SK-N-SH (cell line): ENCODE measurements at regions not wholly inside any gene's neighbourhood (a gene's known extent, or its start where the extent isn't known, plus 50 kb on each side); places are given as distances from the start of the nearest gene placed in this dataset.

Experiments used
- CTCF ChIA-PET: fragments of 300-600, 350-600 bp; formaldehyde crosslinking; extraction: SDS; loops from one replicate; lab custom pipeline; 2021; lab: Yijun Ruan, JAX
- POLR2A ChIA-PET: fragments of 350-600 bp; sonication (Branson Sonifier 250); formaldehyde crosslinking; extraction: SDS; loops from one replicate; lab custom pipeline; 2020; ENCODE audit warnings: antibody characterized with exemption, inconsistent platforms; lab: Yijun Ruan, JAX
- DNase-seq: peaks from one replicate; pipeline ENCODE4 v3.0.0; 2012
- H2AFZ ChIP-seq: fragments of 200-600 bp; sonication (generic); 2 replicates; pipeline ENCODE4 v1.8.1; 2016; ENCODE audit warnings: antibody characterized with exemption, mild to moderate bottlenecking, low read depth
- H3F3A ChIP-seq: fragments of 200-600 bp; sonication (generic); replicated peaks from 2 replicates; pipeline ENCODE3; 2016; ENCODE audit warnings: antibody characterized with exemption, mild to moderate bottlenecking; ENCODE audit not compliant: insufficient read depth
- H3K27ac ChIP-seq, 2 experiments: fragments of 200-500 bp in 1 of 2; fragments of 200-600 bp in 1 of 2; sonication (Bioruptor generic) in 1 of 2; sonication (generic), shearing (Covaris generic) in 1 of 2; 2 replicates each; pipeline versions ENCODE4 v1.5.1 to v1.6.1; 2014 to 2016; ENCODE audit warnings: low read depth in 2 of 2, inconsistent platforms in 1 of 2, low read length in 1 of 2, mild to moderate bottlenecking in 1 of 2, mixed read lengths in 1 of 2
- H3K27me3 ChIP-seq: fragments of 200-600 bp; sonication (generic), shearing (Covaris generic); 2 replicates; pipeline ENCODE4 v1.6.1; 2016; ENCODE audit warnings: mixed run types; ENCODE audit not compliant: insufficient read depth
- H3K36me3 ChIP-seq, 2 experiments: fragments of 200-500 bp in 1 of 2; fragments of 200-600 bp in 1 of 2; sonication (Bioruptor generic) in 1 of 2; sonication (generic) in 1 of 2; replicated peaks in 1 of 2; 2 replicates each; pipeline versions ENCODE3 to v1.5.1; 2014 to 2016; ENCODE audit warnings: low read length in 1 of 2, mild to moderate bottlenecking in 1 of 2; ENCODE audit not compliant: insufficient read depth in 2 of 2, control insufficient read depth in 1 of 2
- H3K4me1 ChIP-seq, 2 experiments: fragments of 200-500 bp in 1 of 2; fragments of 200-600 bp in 1 of 2; sonication (Bioruptor generic) in 1 of 2; sonication (generic), shearing (Covaris generic) in 1 of 2; 2 replicates each; pipeline versions ENCODE4 v1.5.1 to v1.6.1; 2014 to 2016; ENCODE audit warnings: low read depth in 1 of 2, low read length in 1 of 2, mixed run types in 1 of 2; ENCODE audit not compliant: insufficient read depth in 2 of 2, control insufficient read depth in 1 of 2
- H3K4me2 ChIP-seq: fragments of 200-600 bp; sonication (generic), shearing (Covaris generic); 2 replicates; pipeline ENCODE4 v1.6.1; 2017; ENCODE audit warnings: mixed run types
- H3K4me3 ChIP-seq, 2 experiments: fragments of 200-500 bp in 1 of 2; fragments of 200-600 bp in 1 of 2; sonication (Bioruptor generic) in 1 of 2; sonication (generic), shearing (Covaris generic) in 1 of 2; 2 replicates each; pipeline versions ENCODE4 v1.5.1 to v1.8.1; 2014 to 2016; ENCODE audit warnings: low read depth in 2 of 2, inconsistent platforms in 1 of 2, low read length in 1 of 2, mild to moderate bottlenecking in 1 of 2, mixed read lengths in 1 of 2, moderate library complexity in 1 of 2
- H3K79me2 ChIP-seq: fragments of 200-600 bp; sonication (generic); 2 replicates; pipeline ENCODE4 v1.8.1; 2017; ENCODE audit warnings: mild to moderate bottlenecking; ENCODE audit not compliant: insufficient read depth
- H3K9ac ChIP-seq: fragments of 200-600 bp; sonication (generic); 2 replicates; pipeline ENCODE4 v1.6.1; 2017; ENCODE audit warnings: mixed run types
- H3K9me2 ChIP-seq: fragments of 200-600 bp; sonication (generic); 2 replicates; pipeline ENCODE4 v1.6.1; 2017; ENCODE audit warnings: mixed run types
- H3K9me3 ChIP-seq: fragments of 200-600 bp; sonication (generic); 2 replicates; pipeline ENCODE4 v1.6.1; 2017; ENCODE audit warnings: mixed run types, mild to moderate bottlenecking, moderate library complexity
- H4K20me1 ChIP-seq: fragments of 200-600 bp; sonication (generic); 2 replicates; pipeline ENCODE4 v1.6.1; 2017; ENCODE audit warnings: mild to moderate bottlenecking, mixed run types; ENCODE audit not compliant: insufficient read depth
- CHD2 ChIP-seq: fragments of 150-350 bp; IDR thresholded peaks from 2 replicates; pipeline ENCODE4 v1.6.1; 2018; ENCODE audit warnings: low read length; ENCODE audit not compliant: partially characterized antibody
- EZH2phosphoT487 ChIP-seq: fragments of 200-600 bp; sonication (generic); IDR thresholded peaks from 2 replicates; pipeline ENCODE4 v1.6.1; 2017; ENCODE audit warnings: low read depth, mixed run types, mild to moderate bottlenecking, antibody characterized with exemption, moderate library complexity, borderline replicate concordance
- FOXJ3 ChIP-seq: sonication (generic); formaldehyde crosslinking; IDR thresholded peaks from 2 replicates; pipeline ENCODE4 v1.5.1; 2020; ENCODE audit warnings: mild to moderate bottlenecking, missing genetic modification reagents
- FOXM1 ChIP-seq: IDR thresholded peaks from 2 replicates; pipeline ENCODE4 v1.4.0; 2012; ENCODE audit warnings: low read depth, mild to moderate bottlenecking
- GABPA ChIP-seq: IDR thresholded peaks from 2 replicates; pipeline ENCODE4 v1.4.0; 2012; ENCODE audit warnings: low read depth, mild to moderate bottlenecking
- JUND ChIP-seq: IDR thresholded peaks from 2 replicates; pipeline ENCODE4 v1.4.0; 2012
- MEF2A ChIP-seq: IDR thresholded peaks from 2 replicates; pipeline ENCODE4 v1.4.0; 2012; ENCODE audit warnings: low read depth, borderline replicate concordance
- NFIC ChIP-seq: IDR thresholded peaks from 2 replicates; pipeline ENCODE4 v1.4.0; 2012; ENCODE audit warnings: borderline replicate concordance
- RAD21 ChIP-seq: IDR thresholded peaks from 2 replicates; pipeline ENCODE4 v1.6.1; 2012; ENCODE audit warnings: mild to moderate bottlenecking, low read length
- RFX5 ChIP-seq: IDR thresholded peaks from 2 replicates; pipeline ENCODE4 v1.6.1; 2012; ENCODE audit warnings: mild to moderate bottlenecking, improper control_type of control experiment, low read length
- SIN3A ChIP-seq: IDR thresholded peaks from 2 replicates; pipeline ENCODE4 v1.6.1; 2012; ENCODE audit warnings: low read depth, mild to moderate bottlenecking, low read length, moderate library complexity, borderline replicate concordance
- SMC3 ChIP-seq: IDR thresholded peaks from 2 replicates; pipeline ENCODE4 v1.6.1; 2012; ENCODE audit warnings: low read depth, low read length, improper control_type of control experiment
- TAF1 ChIP-seq: IDR thresholded peaks from 2 replicates; pipeline ENCODE4 v1.6.1; 2012; ENCODE audit warnings: low read depth, mild to moderate bottlenecking, low read length, moderate library complexity, borderline replicate concordance
- TCF12 ChIP-seq: IDR thresholded peaks from 2 replicates; pipeline ENCODE4 v1.4.0; 2012
- YY1 ChIP-seq: IDR thresholded peaks from 2 replicates; pipeline ENCODE4 v1.4.0; 2012; ENCODE audit warnings: low read depth, mild to moderate bottlenecking
- WGBS: methylation state at CpG from one replicate; pipeline ENCODE4 v1.1.6; 2017; ENCODE audit warnings: low lambda C conversion rate; 5-methylcytosine and 5-hydroxymethylcytosine counted together
- TF ChIP-seq, protein P1 (sequence below): fragments of 200-600 bp; sonication (generic); IDR thresholded peaks from 2 replicates; pipeline ENCODE4 v1.6.1; 2017; ENCODE audit warnings: antibody characterized with exemption, mild to moderate bottlenecking, moderate library complexity
- TF ChIP-seq, protein P2 (sequence below): IDR thresholded peaks from 2 replicates; pipeline ENCODE4; 2012
- TF ChIP-seq, protein P3 (sequence below): fragments of 150-350 bp; IDR thresholded peaks from 2 replicates; pipeline ENCODE4 v1.6.1; 2017; ENCODE audit warnings: antibody characterized with exemption, low read length, low read depth, borderline replicate concordance
- TF ChIP-seq, protein P4 (sequence below): IDR thresholded peaks from 2 replicates; pipeline ENCODE4 v1.4.0; 2012; ENCODE audit warnings: low read depth

DNA sequence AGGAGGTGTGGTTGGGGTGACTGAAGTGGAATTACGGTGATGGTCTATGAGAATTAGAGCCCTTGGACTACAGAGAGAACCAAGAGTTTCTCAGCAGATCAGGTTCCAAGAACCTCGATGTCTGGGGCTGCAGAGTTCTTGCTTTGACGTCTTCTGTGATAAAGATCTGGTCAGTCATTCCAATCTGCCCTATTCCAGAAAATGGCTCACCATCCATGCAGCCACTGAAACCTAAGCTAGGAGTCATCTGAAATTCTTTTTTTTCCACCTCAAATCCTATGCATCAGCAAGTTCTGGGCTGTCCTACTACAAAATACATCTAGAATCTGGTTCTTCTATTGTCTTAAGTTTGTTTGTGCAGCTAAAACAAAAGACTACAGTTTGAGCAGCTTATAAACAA lies 254.4 kb upstream of the PGRMC2 start (continued):
- TF ChIP-seq CHD2 (no peak), SIN3A (no peak), RAD21 (no peak), YY1 (no peak), GABPA (no peak), MEF2A (no peak), TAF1 (no peak), RFX5 (no peak), JUND (0 out of 2 replicates have a peak, but pooled peaks have one; percentile 5), NFIC (peak; percentile 11; the same call in 1 of the 2 replicates), FOXM1 (no peak)
- TF ChIP-seq, protein P1, sequence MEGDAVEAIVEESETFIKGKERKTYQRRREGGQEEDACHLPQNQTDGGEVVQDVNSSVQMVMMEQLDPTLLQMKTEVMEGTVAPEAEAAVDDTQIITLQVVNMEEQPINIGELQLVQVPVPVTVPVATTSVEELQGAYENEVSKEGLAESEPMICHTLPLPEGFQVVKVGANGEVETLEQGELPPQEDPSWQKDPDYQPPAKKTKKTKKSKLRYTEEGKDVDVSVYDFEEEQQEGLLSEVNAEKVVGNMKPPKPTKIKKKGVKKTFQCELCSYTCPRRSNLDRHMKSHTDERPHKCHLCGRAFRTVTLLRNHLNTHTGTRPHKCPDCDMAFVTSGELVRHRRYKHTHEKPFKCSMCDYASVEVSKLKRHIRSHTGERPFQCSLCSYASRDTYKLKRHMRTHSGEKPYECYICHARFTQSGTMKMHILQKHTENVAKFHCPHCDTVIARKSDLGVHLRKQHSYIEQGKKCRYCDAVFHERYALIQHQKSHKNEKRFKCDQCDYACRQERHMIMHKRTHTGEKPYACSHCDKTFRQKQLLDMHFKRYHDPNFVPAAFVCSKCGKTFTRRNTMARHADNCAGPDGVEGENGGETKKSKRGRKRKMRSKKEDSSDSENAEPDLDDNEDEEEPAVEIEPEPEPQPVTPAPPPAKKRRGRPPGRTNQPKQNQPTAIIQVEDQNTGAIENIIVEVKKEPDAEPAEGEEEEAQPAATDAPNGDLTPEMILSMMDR, result no peak
- TF ChIP-seq, protein P2, sequence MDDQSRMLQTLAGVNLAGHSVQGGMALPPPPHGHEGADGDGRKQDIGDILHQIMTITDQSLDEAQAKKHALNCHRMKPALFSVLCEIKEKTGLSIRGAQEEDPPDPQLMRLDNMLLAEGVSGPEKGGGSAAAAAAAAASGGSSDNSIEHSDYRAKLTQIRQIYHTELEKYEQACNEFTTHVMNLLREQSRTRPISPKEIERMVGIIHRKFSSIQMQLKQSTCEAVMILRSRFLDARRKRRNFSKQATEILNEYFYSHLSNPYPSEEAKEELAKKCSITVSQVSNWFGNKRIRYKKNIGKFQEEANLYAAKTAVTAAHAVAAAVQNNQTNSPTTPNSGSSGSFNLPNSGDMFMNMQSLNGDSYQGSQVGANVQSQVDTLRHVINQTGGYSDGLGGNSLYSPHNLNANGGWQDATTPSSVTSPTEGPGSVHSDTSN, result peak; percentile 25; the same call in 1 of the 2 replicates
- TF ChIP-seq, protein P3, sequence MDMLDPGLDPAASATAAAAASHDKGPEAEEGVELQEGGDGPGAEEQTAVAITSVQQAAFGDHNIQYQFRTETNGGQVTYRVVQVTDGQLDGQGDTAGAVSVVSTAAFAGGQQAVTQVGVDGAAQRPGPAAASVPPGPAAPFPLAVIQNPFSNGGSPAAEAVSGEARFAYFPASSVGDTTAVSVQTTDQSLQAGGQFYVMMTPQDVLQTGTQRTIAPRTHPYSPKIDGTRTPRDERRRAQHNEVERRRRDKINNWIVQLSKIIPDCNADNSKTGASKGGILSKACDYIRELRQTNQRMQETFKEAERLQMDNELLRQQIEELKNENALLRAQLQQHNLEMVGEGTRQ, result no peak
- TF ChIP-seq, protein P4, sequence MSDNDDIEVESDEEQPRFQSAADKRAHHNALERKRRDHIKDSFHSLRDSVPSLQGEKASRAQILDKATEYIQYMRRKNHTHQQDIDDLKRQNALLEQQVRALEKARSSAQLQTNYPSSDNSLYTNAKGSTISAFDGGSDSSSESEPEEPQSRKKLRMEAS, result peak; percentile 21; the same call in 1 of the 2 replicates
- TF ChIP-seq, all 33 proteins: peak for 6

DNA sequence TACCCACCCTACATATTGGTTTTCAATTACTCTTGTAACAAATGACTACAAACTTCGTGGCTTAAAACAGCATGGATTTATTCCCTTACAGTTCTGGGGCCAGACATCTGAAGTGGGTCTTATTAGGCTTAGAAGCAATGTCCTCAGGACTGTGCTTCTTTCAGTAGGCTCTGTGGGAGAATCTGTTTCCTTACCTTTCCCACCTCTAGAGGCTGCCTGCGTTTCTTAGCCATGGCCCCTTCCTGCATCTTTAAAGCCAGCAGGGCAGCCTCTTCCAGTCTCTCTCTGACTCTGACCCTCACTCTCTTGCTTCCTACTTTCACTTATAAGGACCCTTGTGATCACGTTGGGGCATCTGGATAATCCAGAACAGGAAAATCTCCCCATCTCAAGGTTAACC lies 252.5 kb upstream of the PGRMC2 start:
- Histone ChIP-seq H3K36me3 (no peaks in the 10 kb centered on the region), H3K79me2 (no peaks in the 10 kb centered on the region), H3F3A (no peaks in the 10 kb centered on the region), H3K9me3 (no peaks in the 10 kb centered on the region), H2AFZ (no peak overlapping the region), H3K27me3 (no peaks in the 10 kb centered on the region), H3K9ac (no peak overlapping the region), H3K4me2 (no peak overlapping the region), H3K4me1 (peaks cover 0 to 4% of the 10 kb centered on the region in 2 experiments; a peak in 1 of 4 replicates), H3K27ac (no peak overlapping the region), H3K4me3 (no peak overlapping the region), H4K20me1 (no peaks in the 10 kb centered on the region), H3K9me2 (no peaks in the 10 kb centered on the region)
- POLR2A ChIA-PET, result no interaction called here
- 81% methylated on average over 3 of the region's 3 CpGs for WGBS
- CTCF ChIA-PET, result no interaction called here
- DNase-seq, result no peak
- TF ChIP-seq RFX5 (no peak), SMC3 (no peak), NFIC (no peak), SIN3A (no peak), YY1 (no peak), EZH2phosphoT487 (no peak), CHD2 (no peak), FOXJ3 (CRISPR knock-in tag) (no peak), TCF12 (no peak)
- TF ChIP-seq, protein P1, result no peak
- TF ChIP-seq, protein P3, result no peak
